ENCODE measurements at regions not wholly inside any gene's neighbourhood (a gene's known extent, or its start where the extent isn't known, plus 50 kb on each side); places are given as distances from the start of the nearest gene placed in this dataset.

- DNase-seq, result no peak
Measured at GRCh38 chr10:125392154-125392553, 231.8 kb upstream of the CTBP2 start.

- DNase-seq, result no peak
Measured at GRCh38 chr10:125389648-125390047, 229.3 kb upstream of the CTBP2 start.

DNA sequence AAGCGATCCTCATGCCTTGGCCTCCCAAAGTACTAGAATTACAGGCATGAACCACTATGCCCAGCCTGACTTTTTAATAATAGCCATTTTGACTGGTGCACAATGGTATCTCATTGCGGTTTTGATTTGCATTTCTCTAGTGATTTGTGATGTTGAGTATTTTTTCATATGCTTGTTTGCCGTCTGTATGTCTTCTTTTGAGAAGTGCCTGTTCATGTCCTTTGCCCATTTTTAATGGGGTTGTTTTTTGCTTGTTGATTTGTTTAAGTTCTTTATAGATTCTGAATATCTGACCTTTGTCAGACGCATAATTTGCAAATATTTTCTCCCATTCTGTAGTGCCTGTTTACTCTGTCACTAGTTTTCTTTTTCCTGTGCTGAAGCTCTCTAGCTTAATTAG is 219.2 kb upstream of the CTBP2 start:
- no peak for DNase-seq

- DNase-seq, result no peak
Measured at GRCh38 chr10:125377368-125377767, 217.0 kb upstream of the CTBP2 start.

GRCh38 chr10:125375210-125375609 is 214.8 kb upstream of the CTBP2 start:
- no peak for DNase-seq

DNA sequence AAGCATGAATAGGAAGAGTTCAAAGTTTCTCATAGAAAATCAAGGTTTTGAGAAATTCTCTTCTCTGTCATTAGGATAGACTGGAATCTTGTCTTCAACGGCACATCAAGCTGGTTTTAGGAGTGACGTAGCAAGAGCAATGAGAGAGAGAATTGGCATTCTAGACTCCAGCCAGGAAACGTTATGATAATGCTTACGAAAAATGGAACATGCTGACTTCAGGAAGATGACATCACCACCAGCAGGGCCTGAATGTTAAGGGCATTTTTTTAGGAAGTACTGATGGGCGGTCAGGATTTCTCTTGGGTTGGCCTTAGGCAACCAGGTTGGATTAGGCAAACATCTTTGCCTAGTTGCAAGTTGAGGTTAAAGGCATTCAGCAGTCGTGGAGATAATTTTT is 213.2 kb upstream of the CTBP2 start:
- DNase-seq, result no peak

DNA sequence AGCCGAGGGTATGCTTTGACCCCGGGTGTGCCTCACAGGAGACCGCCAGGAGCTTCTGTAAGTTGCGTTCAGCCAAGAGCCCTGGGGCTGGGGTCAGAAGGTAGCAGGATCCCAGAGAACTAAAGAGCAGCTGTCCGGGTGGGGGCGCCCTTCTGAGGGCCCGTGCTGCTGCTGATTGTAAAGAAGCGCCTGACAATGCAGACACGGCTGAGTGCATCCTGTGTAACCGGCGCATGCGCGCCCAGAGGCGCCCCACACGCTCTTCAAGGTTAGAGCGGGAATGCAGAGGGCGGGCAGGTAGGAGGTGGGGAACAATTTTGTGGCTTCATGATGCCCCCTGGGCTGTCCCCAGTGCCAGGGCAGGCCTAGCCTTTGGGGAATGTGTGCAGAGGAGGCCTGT is 210.2 kb upstream of the CTBP2 start:
- DNase-seq, result no peak

DNA sequence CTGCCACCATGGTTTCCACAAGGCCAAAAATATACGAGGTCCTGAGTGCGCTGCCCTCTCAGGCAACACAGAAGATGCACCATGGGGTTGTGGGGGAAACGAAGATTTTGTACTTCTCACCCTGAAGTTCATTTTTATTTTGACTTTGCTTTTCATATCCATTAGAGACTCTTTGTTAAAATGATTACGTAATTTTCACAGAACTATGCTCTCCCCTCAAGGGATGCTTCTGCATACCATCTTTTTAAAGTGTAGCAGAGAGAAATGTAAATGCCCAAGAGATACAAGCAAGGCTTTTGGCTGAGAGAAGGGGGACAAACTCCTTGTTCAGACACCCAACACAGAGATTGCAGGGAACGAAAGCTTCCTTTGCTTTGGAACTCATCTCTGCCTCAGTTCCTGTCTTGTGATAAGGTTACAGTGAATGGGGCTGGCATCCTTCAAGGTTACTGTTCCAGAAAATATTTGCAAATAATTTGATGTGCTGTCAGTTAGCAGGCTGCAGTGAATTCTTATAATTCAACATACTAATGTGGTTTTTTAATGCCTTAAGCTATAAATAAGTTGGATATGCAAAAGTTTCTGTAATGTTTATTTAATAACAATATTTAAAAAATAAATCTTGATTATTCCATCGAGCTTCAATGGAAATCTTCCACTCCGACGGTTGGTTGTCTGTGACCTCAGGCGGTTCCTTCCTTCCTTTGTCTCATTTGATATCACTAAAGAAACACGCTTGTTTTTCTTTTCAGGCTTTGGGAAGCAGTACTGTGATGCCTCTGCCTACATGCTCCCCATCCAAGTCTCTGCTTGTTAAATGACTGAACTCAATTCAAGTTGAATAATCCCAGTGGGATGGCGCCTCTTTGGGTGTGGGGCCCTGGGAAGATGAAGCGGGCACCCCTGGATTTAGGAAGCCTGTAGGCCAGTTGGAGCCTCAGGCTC is 209.3 kb upstream of the CTBP2 start:
- no peak for DNase-seq

DNA sequence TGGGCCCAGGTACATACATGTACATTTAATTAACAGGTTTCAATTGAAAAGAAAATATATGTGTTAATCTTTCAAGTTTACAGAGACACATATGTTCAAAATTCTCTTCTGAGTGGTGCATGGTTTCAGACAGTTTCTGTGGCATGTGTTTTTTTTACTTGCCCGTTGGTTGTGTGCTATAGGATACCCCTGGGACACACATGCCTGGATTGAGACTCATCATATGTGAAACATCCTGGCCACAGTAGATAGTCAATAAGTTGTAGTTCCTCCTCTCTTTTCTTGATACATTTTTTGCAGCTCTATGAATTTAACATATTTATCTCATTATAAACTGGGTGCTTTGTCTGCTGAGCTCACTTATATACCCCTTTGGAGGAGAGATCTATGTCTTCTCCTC is 207.8 kb upstream of the CTBP2 start:
- DNase-seq, result no peak

GRCh38 chr10:125363791-125364190 is 203.4 kb upstream of the CTBP2 start:
- DNase-seq, result no peak

DNA sequence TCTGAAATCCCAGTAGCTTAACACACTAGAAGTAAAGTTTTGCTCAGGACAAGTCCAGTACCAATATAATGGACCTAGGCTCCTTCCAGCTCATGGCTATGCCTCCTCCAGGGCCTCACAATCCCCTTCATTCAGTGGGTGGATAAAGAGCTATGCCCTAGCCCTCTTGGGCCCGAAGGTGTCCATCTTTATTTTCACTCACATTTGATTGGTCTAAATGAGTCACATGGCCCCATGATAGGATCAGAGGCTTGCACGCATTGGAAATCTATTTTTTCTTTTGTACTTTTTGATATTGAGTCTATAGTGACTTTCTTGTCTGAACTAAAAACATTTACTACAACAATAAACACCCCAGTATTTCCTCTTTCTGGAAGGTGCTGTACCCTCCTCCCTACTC is 202.6 kb upstream of the CTBP2 start:
- DNase-seq, result no peak

GRCh38 chr10:125359401-125359800 is 199.0 kb upstream of the CTBP2 start:
- no peak for DNase-seq

DNA sequence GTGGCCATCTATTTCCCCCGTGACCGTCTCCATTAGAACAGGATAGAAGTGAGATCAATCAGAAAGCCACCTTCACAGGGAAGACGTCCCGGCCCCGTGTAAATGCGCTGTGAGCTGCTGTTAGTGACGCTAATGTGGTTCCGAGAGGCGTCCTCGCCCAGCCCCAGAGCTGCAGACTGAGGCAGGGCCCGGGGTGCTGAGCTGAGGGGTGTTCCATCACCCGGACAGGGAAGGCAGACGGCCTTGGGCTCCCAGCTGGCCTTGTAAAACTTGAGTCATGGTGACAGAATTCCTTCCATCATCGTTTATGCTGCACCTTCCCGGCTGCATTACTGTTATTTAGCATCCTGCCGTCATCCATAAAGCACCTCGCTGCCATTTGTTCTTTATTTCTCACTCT is 195.3 kb upstream of the CTBP2 start:
- no peak for DNase-seq

DNA sequence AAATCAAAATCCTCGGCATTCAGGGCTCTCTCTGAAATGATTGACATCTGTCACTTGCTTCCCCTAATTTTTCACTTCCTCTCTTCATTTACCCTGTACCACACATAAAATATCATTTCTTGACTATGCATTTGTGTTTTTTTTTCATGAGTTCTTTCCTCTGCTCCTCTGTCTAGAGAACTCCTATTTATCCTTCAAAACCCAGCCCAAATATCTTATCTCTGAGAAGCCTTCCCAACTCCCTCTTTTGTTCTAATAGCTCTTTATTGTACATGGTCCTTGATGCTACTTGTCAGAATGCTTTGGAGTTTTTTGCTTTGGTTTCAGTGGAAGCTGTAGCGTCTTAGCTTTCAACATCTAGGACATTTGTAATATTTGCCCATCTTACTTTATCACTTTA is 190.2 kb upstream of the CTBP2 start:
- no peak for DNase-seq

- DNase-seq, result no peak
Measured at GRCh38 chr10:125348536-125348935, 188.2 kb upstream of the CTBP2 start.

DNA sequence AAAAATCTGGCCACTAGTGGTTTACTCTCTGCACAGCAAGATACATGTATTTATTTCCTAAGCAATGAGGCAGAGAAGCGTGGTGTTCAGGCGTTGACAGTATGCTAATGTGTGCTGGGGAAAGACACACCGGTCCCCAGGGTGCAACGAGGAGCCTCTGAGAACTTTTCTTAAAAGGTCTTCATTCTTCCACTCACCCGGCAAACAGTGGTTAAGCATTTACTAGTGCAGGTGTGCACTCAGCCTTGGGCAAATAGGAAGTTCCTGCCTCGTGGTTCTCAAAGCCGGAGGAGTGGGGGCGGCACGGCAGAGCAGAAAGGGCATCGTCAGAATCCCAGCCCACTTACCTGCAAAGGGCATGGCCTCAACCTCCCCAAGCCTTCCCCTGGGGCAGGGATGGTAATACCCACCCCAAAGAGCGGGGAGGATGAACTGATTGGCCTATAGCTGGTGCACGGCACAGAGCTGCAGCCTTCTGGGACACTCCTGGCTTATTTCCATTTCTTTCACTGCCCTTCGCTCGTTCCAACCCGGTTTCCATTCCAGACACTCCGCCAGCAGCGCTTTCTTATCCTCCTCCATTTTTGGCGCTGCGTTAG is 184.3 kb upstream of the CTBP2 start:
- DNase-seq, result no peak

- DNase-seq, result no peak
Measured at GRCh38 chr10:125343983-125344382, 183.6 kb upstream of the CTBP2 start.

GRCh38 chr10:125343118-125343925 is 183.0 kb upstream of the CTBP2 start:
- no peak for DNase-seq

GRCh38 chr10:125341611-125342010 is 181.2 kb upstream of the CTBP2 start:
- DNase-seq, result no peak

- no peak for DNase-seq
Measured at GRCh38 chr10:125340903-125341302, 180.5 kb upstream of the CTBP2 start.

DNA sequence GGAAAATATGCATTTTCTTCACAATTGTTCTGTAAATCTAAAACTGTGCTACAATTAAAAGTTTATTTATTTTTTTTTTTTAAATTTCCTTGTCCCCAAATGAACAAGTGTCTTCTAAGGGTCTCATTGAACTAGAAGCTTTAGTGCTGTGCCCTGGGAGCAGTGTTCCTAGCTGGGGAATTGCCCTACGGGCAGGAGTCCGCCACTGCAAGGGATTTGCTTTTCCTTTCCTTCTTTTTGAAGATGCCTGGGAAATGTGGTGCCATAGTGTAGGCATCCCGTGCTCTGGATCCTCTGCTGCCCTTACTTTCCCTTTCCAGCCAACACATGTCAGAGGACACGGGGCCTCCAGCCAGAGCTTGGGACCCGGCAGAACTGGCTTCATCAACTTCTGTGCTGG is 177.1 kb upstream of the CTBP2 start:
- DNase-seq, result no peak

DNA sequence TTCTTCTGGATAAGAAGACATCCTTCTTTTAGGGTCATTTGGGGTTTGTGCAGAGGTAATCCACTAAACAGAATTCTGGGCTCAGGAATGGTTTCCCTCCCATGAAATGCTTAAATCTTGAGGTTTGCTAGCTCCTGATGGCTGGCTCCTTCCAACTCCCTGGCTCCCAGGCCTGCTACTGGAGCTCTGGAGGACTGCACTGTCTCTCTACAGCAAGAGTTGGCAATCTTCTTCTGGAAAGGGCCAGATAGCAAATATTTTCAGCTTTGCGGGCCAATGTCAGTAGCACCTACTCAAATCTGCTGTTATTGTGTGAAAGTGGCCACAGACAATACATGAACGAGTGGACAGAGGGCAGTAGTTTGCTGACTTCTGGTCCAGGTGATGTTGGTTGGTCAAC is 174.2 kb upstream of the CTBP2 start:
- DNase-seq, result no peak

DNA sequence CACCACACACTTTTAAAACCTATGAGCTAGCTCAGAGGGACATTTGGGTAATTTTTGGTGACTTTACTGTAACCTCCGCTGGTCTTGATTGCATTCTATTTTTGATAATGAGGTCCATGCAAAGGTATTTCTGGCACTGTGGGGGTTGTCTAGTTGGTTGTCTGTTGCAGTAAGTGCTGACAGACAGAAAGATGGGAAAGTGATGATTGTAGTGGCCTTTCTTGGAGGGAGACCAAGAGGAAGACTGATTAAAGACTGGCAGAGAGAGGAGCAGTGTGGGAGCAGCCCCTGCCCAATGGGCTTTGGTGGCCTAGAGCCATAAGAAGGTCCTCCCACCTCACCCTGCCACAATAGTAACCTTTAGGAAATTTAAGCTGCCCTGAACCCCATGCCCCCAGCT is 173.4 kb upstream of the CTBP2 start:
- DNase-seq, result no peak

GRCh38 chr10:125333209-125333591 is 172.8 kb upstream of the CTBP2 start:
- no peak for DNase-seq
